ENCODE measurements at regions not wholly inside any gene's neighbourhood (a gene's known extent, or its start where the extent isn't known, plus 50 kb on each side); places are given as distances from the start of the nearest gene placed in this dataset.

GRCh38 chr18:40570615-40571014, 1384.4 kb upstream of the PIK3C3 start:
- DNase-seq (ENCODE audit: low read depth, low spot score) = no peak

- DNase-seq (ENCODE audit: low read depth, low spot score) = no peak
Measured at GRCh38 chr18:40569605-40570004, 1385.4 kb upstream of the PIK3C3 start.

DNA sequence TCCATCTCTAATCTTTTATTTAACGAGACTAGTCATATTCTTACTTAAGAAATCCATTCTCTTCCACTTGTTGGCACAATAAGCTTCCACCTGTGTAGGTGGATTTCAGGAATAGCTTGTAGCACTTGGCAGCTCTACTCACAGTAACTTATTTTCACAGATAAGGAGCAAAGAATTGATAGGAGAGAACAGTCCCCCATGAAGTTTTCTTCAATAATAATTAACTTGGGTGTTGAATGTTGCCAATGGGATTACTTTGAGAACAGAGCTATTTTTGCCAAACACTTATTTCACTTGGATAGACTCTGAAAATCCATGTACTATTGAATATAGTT, 1388.6 kb upstream of the PIK3C3 start:
- DNase-seq (ENCODE audit: low read depth, low spot score) = no peak

- DNase-seq (ENCODE audit: low read depth, low spot score) = no peak
Measured at GRCh38 chr18:40565805-40566509, 1389.1 kb upstream of the PIK3C3 start.

DNA sequence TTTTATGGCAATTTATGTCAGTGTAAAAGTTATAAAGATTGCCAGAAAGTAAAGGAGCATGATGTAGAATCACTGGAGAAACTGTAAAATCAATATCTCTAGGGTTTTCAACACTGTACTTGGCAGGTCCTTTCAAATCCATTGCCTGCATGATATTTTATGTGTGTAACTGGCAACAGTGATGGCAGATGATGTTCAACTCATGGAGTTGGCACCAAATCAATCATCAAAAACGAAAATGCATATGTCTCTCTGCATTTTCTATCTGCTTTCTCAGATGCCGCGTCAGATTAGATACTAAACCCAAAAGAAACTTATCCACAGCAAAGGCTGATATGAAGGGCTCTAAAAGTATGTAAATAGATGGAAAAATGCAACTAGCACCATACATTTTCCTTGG, 1395.5 kb upstream of the PIK3C3 start:
- DNase-seq (ENCODE audit: low read depth, low spot score) = no peak

DNA sequence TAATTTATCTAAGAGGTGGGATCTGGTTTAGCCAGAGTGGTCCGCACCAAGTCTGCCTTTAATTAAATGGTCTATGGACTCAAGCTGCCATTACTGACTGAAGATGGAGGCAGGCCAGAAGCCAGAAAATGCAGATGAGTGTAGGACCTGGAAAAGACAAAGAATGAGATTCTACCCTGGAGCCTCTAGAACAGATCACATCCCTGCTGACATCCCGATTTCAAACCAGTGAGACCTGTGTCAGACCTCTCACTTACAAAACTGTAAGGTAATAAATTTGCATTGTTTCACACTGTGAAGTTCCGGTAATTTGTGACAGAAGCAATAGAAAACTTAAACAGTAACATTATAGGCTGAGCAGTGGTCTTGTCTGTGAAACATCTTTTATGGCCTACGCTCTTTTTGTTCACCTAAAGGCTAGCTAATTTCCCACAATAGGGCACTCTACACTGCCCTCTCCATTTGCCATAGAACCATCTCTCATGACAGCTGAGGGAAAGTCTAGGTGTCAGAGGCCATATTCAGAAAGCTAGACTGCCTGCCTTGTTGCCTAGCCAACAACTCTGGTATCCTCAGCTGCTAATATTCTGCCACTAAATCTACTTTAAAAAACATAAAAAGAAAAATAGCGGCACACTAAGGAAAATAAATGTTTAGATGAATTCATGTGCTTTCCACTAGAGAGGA, 1396.2 kb upstream of the PIK3C3 start:
- DNase-seq (ENCODE audit: low read depth, low spot score) = no peak

GRCh38 chr18:40555914-40556313, 1399.1 kb upstream of the PIK3C3 start:
- no peak for DNase-seq (ENCODE audit: low read depth, low spot score)

DNA sequence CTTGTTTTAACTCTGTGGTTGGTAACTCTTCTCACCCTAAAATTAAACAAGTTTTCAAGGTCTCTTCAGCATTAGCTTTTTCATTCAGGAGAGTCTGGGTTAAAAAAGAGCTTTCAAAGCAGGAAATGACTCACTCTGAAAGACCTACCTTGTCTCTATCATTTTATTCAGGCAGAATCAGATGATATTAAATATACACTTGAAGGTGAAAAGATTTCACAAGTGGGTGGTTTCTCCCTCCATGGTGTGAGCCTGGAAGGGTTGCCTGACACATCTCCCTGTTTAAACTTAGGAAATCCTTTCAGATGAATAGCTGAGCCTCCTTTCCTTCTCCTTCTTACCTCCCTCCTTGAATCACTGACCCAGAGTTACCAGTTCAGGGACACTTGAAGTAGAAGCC, 1402.0 kb upstream of the PIK3C3 start:
- DNase-seq (ENCODE audit: low read depth, low spot score) = no peak

DNA sequence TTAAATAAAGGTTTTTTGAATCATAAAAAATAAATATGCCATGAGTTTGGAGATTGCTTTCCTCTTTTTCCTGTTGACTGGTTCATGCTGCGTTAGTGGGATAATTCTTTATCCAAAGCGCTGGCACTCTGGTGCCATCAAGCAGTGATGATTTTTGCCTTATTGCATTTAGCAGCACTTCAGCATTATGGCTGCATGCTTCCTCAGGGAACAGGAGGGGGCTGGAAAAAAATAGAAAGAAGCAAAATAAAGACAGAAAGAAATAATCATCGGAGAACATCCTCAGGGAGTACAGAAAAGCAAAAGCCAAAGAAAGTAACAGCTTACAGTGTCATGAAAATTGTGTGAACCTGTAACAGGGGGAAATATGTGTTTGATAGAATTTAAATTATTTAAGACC, 1408.2 kb upstream of the PIK3C3 start:
- no peak for DNase-seq (ENCODE audit: low read depth, low spot score)

- DNase-seq (ENCODE audit: low read depth, low spot score) = no peak
Measured at GRCh38 chr18:40534723-40535122, 1420.3 kb upstream of the PIK3C3 start.

GRCh38 chr18:40532046-40532445, 1423.0 kb upstream of the PIK3C3 start:
- no peak for DNase-seq (ENCODE audit: low read depth, low spot score)

DNA sequence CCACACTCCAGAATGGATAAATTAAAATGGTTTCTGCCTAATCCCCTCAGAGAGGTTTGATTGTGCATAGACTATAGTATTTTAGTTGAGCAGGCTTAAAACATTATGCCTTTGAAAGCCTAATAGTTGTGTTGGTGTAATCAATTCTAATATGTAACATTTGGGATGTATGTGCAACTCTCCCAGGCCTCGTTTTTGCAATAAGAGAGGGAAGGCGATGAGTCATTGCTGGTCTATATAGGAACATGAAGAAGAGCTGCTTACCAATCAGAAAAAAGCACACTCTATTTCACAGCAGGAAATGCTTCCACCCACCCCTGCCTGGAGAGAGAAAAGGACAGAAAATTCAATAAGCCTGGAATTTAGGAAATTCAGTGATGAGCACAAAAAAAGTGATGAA, 1424.0 kb upstream of the PIK3C3 start:
- DNase-seq (ENCODE audit: low read depth, low spot score) = no peak

GRCh38 chr18:40529478-40529877, 1425.6 kb upstream of the PIK3C3 start:
- no peak for DNase-seq (ENCODE audit: low read depth, low spot score)

GRCh38 chr18:40524881-40525280, 1430.2 kb upstream of the PIK3C3 start:
- no peak for DNase-seq (ENCODE audit: low read depth, low spot score)

DNA sequence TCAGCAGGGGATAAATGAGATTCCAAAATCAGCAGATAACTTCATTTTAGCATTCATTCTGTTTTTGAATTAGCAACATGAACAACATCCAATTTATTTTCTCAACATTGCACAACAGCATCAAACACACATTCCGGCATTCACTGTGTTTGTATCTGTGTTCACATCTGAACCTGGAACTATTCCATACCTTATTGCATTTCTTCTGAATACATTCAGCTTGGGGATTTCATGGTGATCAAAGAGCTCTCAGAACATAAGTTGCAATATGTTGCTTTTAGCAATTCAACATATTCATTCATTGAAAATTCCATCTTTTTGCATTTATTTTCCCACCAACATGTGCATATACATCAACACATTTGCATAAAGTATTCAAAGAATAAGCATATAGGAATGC, 1431.7 kb upstream of the PIK3C3 start:
- DNase-seq (ENCODE audit: low read depth, low spot score) = no peak

DNA sequence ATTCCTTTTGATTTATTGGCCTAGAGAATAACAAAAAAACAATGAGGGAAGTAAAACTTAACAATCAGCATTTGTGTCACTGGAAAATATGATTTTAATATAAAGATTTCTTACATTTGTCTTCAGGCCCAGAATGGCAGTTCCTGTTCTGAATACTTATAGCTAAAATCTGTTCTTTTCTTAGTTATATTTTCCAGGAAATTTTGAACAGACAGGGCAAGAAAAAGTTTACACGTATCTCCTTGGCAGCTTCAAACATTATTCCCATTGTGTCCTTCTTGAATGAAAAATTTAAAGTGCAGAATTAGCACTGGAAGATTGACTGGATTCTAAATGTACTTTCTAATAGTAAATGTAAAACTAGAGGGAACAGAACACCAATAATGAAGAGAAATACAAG, 1454.0 kb upstream of the PIK3C3 start:
- no peak for DNase-seq (ENCODE audit: low read depth, low spot score)

DNA sequence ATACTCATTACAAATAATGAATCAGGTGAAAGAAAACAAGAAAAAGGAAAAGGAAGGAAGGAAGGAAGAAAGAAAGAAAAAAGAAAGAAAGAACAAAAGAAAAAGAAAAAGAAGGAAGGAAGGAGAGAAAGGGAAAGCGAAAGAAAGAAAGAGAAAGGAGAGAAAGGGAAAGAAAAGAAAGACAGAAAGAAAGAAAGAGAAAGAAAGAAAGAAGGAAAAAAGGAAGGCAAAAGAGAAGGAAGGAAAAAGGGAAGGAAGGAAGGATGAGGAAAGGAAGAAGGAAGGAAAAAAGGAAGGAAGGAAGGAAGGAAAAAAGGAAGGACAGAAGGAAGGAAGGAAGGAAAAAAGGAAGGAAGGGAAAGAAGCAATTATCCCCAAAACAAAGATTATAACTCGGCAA, 1460.4 kb upstream of the PIK3C3 start:
- no peak for DNase-seq (ENCODE audit: low read depth, low spot score)

GRCh38 chr18:40493316-40493715, 1461.7 kb upstream of the PIK3C3 start:
- no peak for DNase-seq (ENCODE audit: low read depth, low spot score)

- no peak for DNase-seq (ENCODE audit: low read depth, low spot score)
Measured at GRCh38 chr18:40489301-40489700, 1465.7 kb upstream of the PIK3C3 start.

DNA sequence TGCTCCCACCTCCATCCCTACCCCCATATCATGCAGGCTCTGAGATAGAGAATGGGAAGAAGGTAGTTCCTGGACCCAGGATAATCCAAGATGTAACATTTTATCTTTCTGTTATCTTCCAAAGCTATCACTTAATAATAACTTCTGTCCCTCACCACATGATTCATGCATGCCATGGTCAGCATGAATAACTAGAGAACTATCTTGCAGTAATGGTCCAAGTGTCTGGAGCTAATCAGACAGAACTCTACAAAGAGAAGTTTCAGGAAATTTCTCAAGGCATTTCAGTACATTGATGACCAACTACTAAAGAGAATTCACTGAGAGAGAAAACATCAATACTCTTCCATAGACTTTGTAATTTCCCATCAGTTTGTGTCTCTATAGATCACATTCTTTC, 1469.7 kb upstream of the PIK3C3 start:
- no peak for DNase-seq (ENCODE audit: low read depth, low spot score)

DNA sequence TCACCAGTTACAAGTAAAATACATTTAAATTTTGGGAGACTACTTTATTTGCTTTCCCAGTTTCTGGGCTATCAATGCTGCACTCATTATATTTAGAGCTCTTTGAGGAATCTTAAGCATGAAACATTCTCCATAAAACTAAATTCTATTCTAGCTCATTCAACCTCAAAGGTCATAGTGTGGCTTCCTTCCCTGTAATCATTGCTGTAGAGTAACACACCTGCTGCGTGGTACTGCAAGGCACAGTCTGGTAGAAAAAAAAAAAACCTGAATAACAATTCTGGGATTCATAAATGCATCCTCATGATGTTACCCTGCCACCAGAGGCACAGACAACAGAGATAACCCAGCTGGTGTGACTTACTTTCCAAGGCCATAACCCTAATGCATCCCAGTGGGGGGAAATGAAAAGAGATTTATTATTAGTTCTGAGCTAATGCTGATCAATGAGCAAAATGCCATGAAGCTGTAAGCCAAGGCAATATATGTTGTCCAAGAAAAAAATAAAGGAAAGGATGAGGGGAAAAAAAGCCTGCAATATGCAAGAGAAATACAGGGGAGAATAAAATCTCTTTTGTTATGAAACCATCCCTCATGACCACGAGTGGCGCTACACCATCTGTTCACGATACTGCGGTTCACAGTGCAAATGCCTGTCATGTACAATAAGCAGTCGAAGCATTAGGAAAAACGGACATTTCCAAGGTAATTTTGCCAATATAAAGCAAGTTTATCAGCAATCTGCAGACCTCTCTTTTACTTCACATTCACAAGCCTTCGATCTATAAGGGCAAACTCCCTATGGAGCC, 1481.6 kb upstream of the PIK3C3 start:
- DNase-seq (ENCODE audit: low read depth, low spot score) = no peak

DNA sequence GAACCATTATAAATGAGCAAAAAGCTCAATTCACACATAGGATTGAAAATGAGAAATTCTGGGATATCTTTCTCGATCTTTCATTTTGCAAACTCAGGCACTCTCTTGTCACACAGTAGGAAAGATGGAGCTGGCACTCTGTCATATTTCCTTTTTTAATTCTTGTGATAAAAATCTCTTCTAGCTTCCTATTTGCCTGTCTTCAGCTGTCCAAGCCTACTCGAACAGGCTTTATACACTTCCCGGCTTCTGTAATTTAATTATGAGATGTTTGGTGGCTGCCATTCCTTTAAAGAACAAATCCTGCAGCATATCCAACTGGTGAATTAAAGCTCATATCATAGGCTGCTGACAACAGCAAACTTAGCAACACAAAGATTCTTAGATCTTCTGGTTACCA, 1484.3 kb upstream of the PIK3C3 start:
- no peak for DNase-seq (ENCODE audit: low read depth, low spot score)

- DNase-seq (ENCODE audit: low read depth, low spot score) = no peak
Measured at GRCh38 chr18:40469851-40470250, 1485.2 kb upstream of the PIK3C3 start.
